GM19025 (cell line): ENCODE measurements at regions not wholly inside any gene's neighbourhood (a gene's known extent, or its start where the extent isn't known, plus 50 kb on each side); places are given as distances from the start of the nearest gene placed in this dataset.

ENCODE experiments used
- ATAC-seq: cut with Tn5 transposase; IDR thresholded peaks from one replicate; pipeline ENCODE4 v1.9.1; 2021; ENCODE audit warnings: mild to moderate bottlenecking, low read depth, moderate library complexity; ENCODE audit not compliant: unreplicated experiment

GRCh38 chr5:39604491-39604890 lies 179.7 kb upstream of the DAB2 start:
- ATAC-seq: no peak

GRCh38 chr5:39599721-39600431 lies 175.1 kb upstream of the DAB2 start:
- no peak for ATAC-seq

GRCh38 chr5:39598661-39599248 lies 174.0 kb upstream of the DAB2 start:
- no peak for ATAC-seq

- no peak for ATAC-seq
Measured at GRCh38 chr5:39588179-39588578, 163.4 kb upstream of the DAB2 start.

- no peak for ATAC-seq
Measured at GRCh38 chr5:39587675-39588074, 162.9 kb upstream of the DAB2 start.

- no peak for ATAC-seq
Measured at GRCh38 chr5:39586185-39586584, 161.4 kb upstream of the DAB2 start.

- ATAC-seq: no peak
Measured at GRCh38 chr5:39584927-39585326, 160.1 kb upstream of the DAB2 start.

GRCh38 chr5:39580702-39581453 lies 156.1 kb upstream of the DAB2 start:
- ATAC-seq: no peak

- ATAC-seq: no peak
Measured at GRCh38 chr5:39579750-39580149, 155.0 kb upstream of the DAB2 start.

GRCh38 chr5:39578887-39579497 lies 154.2 kb upstream of the DAB2 start:
- no peak for ATAC-seq

GRCh38 chr5:39577529-39577928 lies 152.7 kb upstream of the DAB2 start:
- no peak for ATAC-seq

- ATAC-seq: no peak
Measured at GRCh38 chr5:39570403-39571027, 145.7 kb upstream of the DAB2 start.

- ATAC-seq: no peak
Measured at GRCh38 chr5:39569857-39570256, 145.1 kb upstream of the DAB2 start.

GRCh38 chr5:39566891-39567290 lies 142.1 kb upstream of the DAB2 start:
- no peak for ATAC-seq

- ATAC-seq: no peak
Measured at GRCh38 chr5:39566029-39566428, 141.2 kb upstream of the DAB2 start.

GRCh38 chr5:39561421-39561820 lies 136.6 kb upstream of the DAB2 start:
- no peak for ATAC-seq

GRCh38 chr5:39560726-39561125 lies 135.9 kb upstream of the DAB2 start:
- ATAC-seq: no peak

GRCh38 chr5:39559923-39560322 lies 135.1 kb upstream of the DAB2 start:
- ATAC-seq: no peak

GRCh38 chr5:39558541-39558940 lies 133.8 kb upstream of the DAB2 start:
- ATAC-seq: no peak

GRCh38 chr5:39555788-39556187 lies 131.0 kb upstream of the DAB2 start:
- ATAC-seq: no peak
